H1 (cell line): ENCODE measurements at regions not wholly inside any gene's neighbourhood (a gene's known extent, or its start where the extent isn't known, plus 50 kb on each side); places are given as distances from the start of the nearest gene placed in this dataset.

ENCODE experiments used
- CTCF ChIA-PET: fragments of 300-600 bp; sonication (Branson Sonifier 250); formaldehyde crosslinking; loops from one replicate; lab custom pipeline; 2021; ENCODE audit not compliant: partially characterized antibody; lab: Charles Lee
- POLR2A ChIA-PET: fragments of 300-600 bp; sonication (Branson Sonifier 250); formaldehyde crosslinking; loops from one replicate; lab custom pipeline; 2021; ENCODE audit warnings: inconsistent platforms; ENCODE audit not compliant: partially characterized antibody; lab: Charles Lee
- DNase-seq, 2 experiments: peaks; one replicate each; pipeline versions ENCODE4 v3.0.0 to v3.0.0-alpha.2; 2010 to 2022; ENCODE audit warnings: low spot score in 2 of 2, low read depth in 1 of 2, mixed read lengths in 1 of 2
- FAIRE-seq: peaks from 2 replicates; lab custom pipeline; 2011; peaks lifted over from hg19 to GRCh38; lab: Jason Lieb, UNC
- H2AFZ ChIP-seq: 2 replicates; pipeline ENCODE4 v1.8.1; 2012; ENCODE audit warnings: low read length, inconsistent platforms
- H2AK5ac ChIP-seq: 2 replicates; pipeline ENCODE4 v1.6.1; 2013; ENCODE audit warnings: low read depth, low read length
- H2BK120ac ChIP-seq: replicated peaks from 2 replicates; pipeline ENCODE3; 2013; ENCODE audit warnings: low read depth, low read length, inconsistent platforms
- H2BK12ac ChIP-seq: 2 replicates; pipeline ENCODE4 v1.6.1; 2013; ENCODE audit warnings: low read depth, low read length
- H2BK15ac ChIP-seq: 2 replicates; pipeline ENCODE4 v1.6.1; 2013; ENCODE audit warnings: low read length
- H2BK20ac ChIP-seq: 2 replicates; pipeline ENCODE4 v1.6.1; 2013; ENCODE audit warnings: low read length
- H2BK5ac ChIP-seq: 2 replicates; pipeline ENCODE4 v1.6.1; 2013; ENCODE audit warnings: low read depth, low read length
- H3K14ac ChIP-seq: 2 replicates; pipeline ENCODE4 v1.6.1; 2013; ENCODE audit warnings: inconsistent platforms; ENCODE audit not compliant: insufficient read length
- H3K18ac ChIP-seq: 2 replicates; pipeline ENCODE4 v1.6.1; 2013; ENCODE audit warnings: low read length; ENCODE audit errors: extremely low read depth
- H3K23ac ChIP-seq: 2 replicates; pipeline ENCODE4 v1.6.1; 2013; ENCODE audit warnings: inconsistent platforms; ENCODE audit not compliant: insufficient read length
- H3K23me2 ChIP-seq: 2 replicates; pipeline ENCODE4 v1.6.1; 2013; ENCODE audit warnings: low read depth, low read length
- H3K27ac ChIP-seq: 2 replicates; pipeline ENCODE4 v1.6.1; 2011; ENCODE audit warnings: low read depth, low read length, inconsistent platforms
- H3K27me3 ChIP-seq, 4 experiments: replicated peaks in 1 of 4; 1 replicate in 1 of 4; 2 replicates in 3 of 4; pipeline versions ENCODE4 v1.6.1 to v1.8.1; 2011 to 2013; ENCODE audit warnings: low read length in 3 of 4, mild to moderate bottlenecking in 3 of 4, inconsistent platforms in 2 of 4, mixed read lengths in 2 of 4, moderate library complexity in 1 of 4; ENCODE audit not compliant: control insufficient read depth in 3 of 4, insufficient read depth in 3 of 4; ENCODE audit errors: extremely low read depth in 1 of 4
- H3K36me3 ChIP-seq, 4 experiments: 2 replicates each; pipeline versions ENCODE4 v1.6.1 to v1.8.1; 2011 to 2013; ENCODE audit warnings: mild to moderate bottlenecking in 4 of 4, low read length in 3 of 4, moderate library complexity in 2 of 4, control low read depth in 1 of 4, inconsistent platforms in 1 of 4; ENCODE audit not compliant: insufficient read depth in 4 of 4, control insufficient read depth in 2 of 4
- H3K4ac ChIP-seq: replicated peaks from 2 replicates; pipeline ENCODE3; 2013; ENCODE audit warnings: low read length, low read depth, mixed read lengths, inconsistent platforms; ENCODE audit not compliant: insufficient read length
- H3K4me1 ChIP-seq, 4 experiments: replicated peaks in 1 of 4; 1 replicate in 1 of 4; 2 replicates in 3 of 4; pipeline versions ENCODE4 v1.6.1 to v1.8.1; 2011 to 2013; ENCODE audit warnings: low read length in 3 of 4, inconsistent platforms in 2 of 4, mixed read lengths in 1 of 4; ENCODE audit not compliant: insufficient read depth in 4 of 4, control insufficient read depth in 3 of 4
- H3K4me2 ChIP-seq, 2 experiments: 2 replicates each; pipeline versions ENCODE4 v1.6.1 to v1.8.1; 2011 to 2013; ENCODE audit warnings: low read depth in 2 of 2, low read length in 2 of 2, control low read depth in 1 of 2, inconsistent platforms in 1 of 2, mild to moderate bottlenecking in 1 of 2; ENCODE audit not compliant: insufficient read depth in 1 of 2
- H3K4me3 ChIP-seq, 4 experiments: fragments of 200-600, 300-600 bp in 1 of 4; sonication (generic), shearing (Covaris generic), sonication (Bioruptor Twin) in 1 of 4; 2 replicates each; pipeline versions ENCODE4 v1.5.1 to v1.8.1; 2011 to 2016; ENCODE audit warnings: low read length in 4 of 4, low read depth in 3 of 4, control low read depth in 2 of 4, inconsistent platforms in 2 of 4, mild to moderate bottlenecking in 2 of 4, mixed read lengths in 1 of 4, moderate library complexity in 1 of 4; ENCODE audit not compliant: insufficient read depth in 2 of 4; ENCODE audit errors: extremely low read depth in 1 of 4
- H3K56ac ChIP-seq: replicated peaks from 2 replicates; pipeline ENCODE3; 2013; ENCODE audit warnings: low read depth, mild to moderate bottlenecking, mixed read lengths, low read length, inconsistent platforms; ENCODE audit not compliant: insufficient read length
- H3K79me1 ChIP-seq: 2 replicates; pipeline ENCODE4 v1.6.1; 2013; ENCODE audit warnings: low read depth, low read length, control low read depth
- H3K79me2 ChIP-seq, 2 experiments: 2 replicates each; pipeline versions ENCODE4 v1.6.1 to v1.8.1; 2012 to 2013; ENCODE audit warnings: low read length in 2 of 2, mild to moderate bottlenecking in 2 of 2, inconsistent platforms in 1 of 2; ENCODE audit not compliant: insufficient read depth in 2 of 2, control insufficient read depth in 1 of 2
- H3K9ac ChIP-seq, 4 experiments: replicated peaks in 1 of 4; 1 replicate in 1 of 4; 2 replicates in 3 of 4; pipeline versions ENCODE4 v1.6.1 to v1.8.1; 2011 to 2013; ENCODE audit warnings: low read depth in 3 of 4, low read length in 3 of 4, control low read depth in 2 of 4, mild to moderate bottlenecking in 2 of 4, moderate library complexity in 2 of 4, inconsistent platforms in 1 of 4; ENCODE audit errors: extremely low read depth in 1 of 4
- H3K9me3 ChIP-seq, 2 experiments: 2 replicates each; pipeline versions ENCODE4 v1.6.1 to v1.8.1; 2012 to 2013; ENCODE audit warnings: mild to moderate bottlenecking in 2 of 2, moderate library complexity in 2 of 2, control low read depth in 1 of 2, inconsistent platforms in 1 of 2, low read depth in 1 of 2, low read length in 1 of 2, mixed read lengths in 1 of 2; ENCODE audit not compliant: insufficient read depth in 2 of 2
- H4K20me1 ChIP-seq, 2 experiments: replicated peaks in 1 of 2; 2 replicates each; pipeline versions ENCODE3 to v1.8.1; 2011 to 2013; ENCODE audit warnings: inconsistent platforms in 2 of 2, low read length in 2 of 2, mild to moderate bottlenecking in 1 of 2; ENCODE audit not compliant: insufficient read depth in 2 of 2, control insufficient read depth in 1 of 2
- H4K5ac ChIP-seq: 2 replicates; pipeline ENCODE4 v1.6.1; 2013; ENCODE audit warnings: low read length, low read depth, mixed read lengths, inconsistent platforms; ENCODE audit not compliant: insufficient read length
- H4K8ac ChIP-seq: 2 replicates; pipeline ENCODE4 v1.8.0; 2013; ENCODE audit warnings: mild to moderate bottlenecking, moderate library complexity, low read length, inconsistent platforms; ENCODE audit not compliant: insufficient read depth; ENCODE audit errors: extremely low read depth
- H4K91ac ChIP-seq: replicated peaks from 2 replicates; pipeline ENCODE3; 2013; ENCODE audit warnings: low read length, mixed read lengths, inconsistent platforms; ENCODE audit not compliant: insufficient read length
- BRCA1 ChIP-seq: IDR thresholded peaks from 2 replicates; pipeline ENCODE4 v1.6.1; 2012; ENCODE audit warnings: low read depth, low read length, improper control_type of control experiment
- CHD2 ChIP-seq: IDR thresholded peaks from 2 replicates; pipeline ENCODE4 v1.6.1; 2012; ENCODE audit warnings: low read length, improper control_type of control experiment
- EZH2 ChIP-seq: fragments of 200-600 bp; sonication (generic); IDR thresholded peaks from 2 replicates; pipeline ENCODE4 v1.7.1; 2012; ENCODE audit warnings: low read depth, mild to moderate bottlenecking, moderate library complexity, low read length, inconsistent platforms; ENCODE audit not compliant: severe bottlenecking
- ZNF274 ChIP-seq: IDR thresholded peaks from 2 replicates; pipeline ENCODE4 v1.7.0; 2012; ENCODE audit warnings: low read length, borderline replicate concordance; ENCODE audit errors: extremely low read depth
- WGBS, 2 experiments: shearing (Covaris generic) in 1 of 2; methylation state at CpG; one replicate each; pipeline versions ENCODE4 v1.1.6 to v1.1.7; 2013 to 2015; ENCODE audit warnings: low lambda C conversion rate in 2 of 2, mixed read lengths in 2 of 2, inconsistent platforms in 1 of 2, low coverage in 1 of 2, missing lambda C conversion rate in 1 of 2; ENCODE audit not compliant: insufficient replicate concordance in 2 of 2, insufficient coverage in 1 of 2, insufficient read length in 1 of 2; ENCODE audit errors: extremely low coverage in 1 of 2, missing lambda C conversion rate in 1 of 2; 5-methylcytosine and 5-hydroxymethylcytosine counted together
- TF ChIP-seq, protein P1 (sequence below): IDR thresholded peaks from 2 replicates; pipeline ENCODE4 v1.6.1; 2012; ENCODE audit warnings: inconsistent platforms

DNA sequence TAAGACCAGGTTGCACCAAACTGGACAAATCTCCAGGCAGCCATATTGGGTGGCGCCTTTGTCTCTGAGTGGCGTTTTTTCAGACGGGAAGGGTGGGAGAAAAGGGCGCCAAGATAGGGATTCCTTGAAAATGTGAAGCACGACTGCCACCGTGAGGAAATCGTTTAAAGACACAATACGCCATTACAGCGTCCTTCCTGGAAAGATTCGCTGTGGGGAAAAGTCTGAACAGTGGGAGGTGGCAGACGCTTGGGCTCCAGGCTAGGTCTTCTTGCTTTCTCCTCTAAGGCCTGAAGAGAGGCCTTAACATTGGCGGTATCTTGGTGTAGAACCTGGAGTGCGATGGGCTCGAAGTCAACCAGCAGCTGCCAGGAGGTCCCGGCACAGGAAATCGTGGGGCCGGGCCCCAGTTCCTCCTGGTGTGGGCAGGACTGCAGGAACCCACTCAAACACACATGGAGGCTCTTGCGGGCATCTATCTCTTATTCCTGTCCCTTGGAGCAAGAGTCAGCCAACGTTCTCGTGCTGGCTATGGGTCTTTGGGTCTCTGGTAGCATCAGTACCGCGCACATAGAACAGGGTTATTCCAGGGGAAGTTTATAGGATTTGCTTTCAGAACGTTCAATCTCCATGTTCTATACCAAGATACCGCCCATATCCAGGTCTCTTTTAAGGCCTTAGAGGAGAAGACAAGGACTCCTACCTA is 208.8 kb downstream of the OR13H1 start:
- Histone ChIP-seq H3K4me1 (no peaks in the 10 kb centered on the region), H2BK15ac (no peak overlapping the region), H3K14ac (no peak overlapping the region), H3K36me3 (peaks cover 3 to 69% (median 45%) of the 10 kb centered on the region in 4 experiments; a peak in 6 of 8 replicates), H3K27me3 (no peaks in the 10 kb centered on the region), H2AK5ac (no peak overlapping the region), H2BK12ac (no peak overlapping the region), H3K23me2 (no peaks in the 10 kb centered on the region), H4K91ac (no peak overlapping the region), H3K79me2 (no peaks in the 10 kb centered on the region), H2BK120ac (no peak overlapping the region), H3K9me3 (no peaks in the 10 kb centered on the region), H3K56ac (no peak overlapping the region), H3K4me3 (no peak overlapping the region), H4K20me1 (peaks cover 0 to 1% of the 10 kb centered on the region in 2 experiments), H4K8ac (no peak overlapping the region), H3K27ac (no peak overlapping the region), H3K18ac (no peak overlapping the region), H3K4ac (no peak overlapping the region), H3K23ac (no peak overlapping the region), H4K5ac (no peak overlapping the region), H2BK20ac (no peak overlapping the region), H3K79me1 (no peaks in the 10 kb centered on the region), H3K4me2 (no peak overlapping the region), H3K9ac (no peak overlapping the region), H2AFZ (no peak overlapping the region), H2BK5ac (no peak overlapping the region)
- ChIA-PET POLR2A (no interaction called here), CTCF (interaction anchor here (0.6 kb wide), 1 partner anchor 13 kb away, joined by 3 read pairs; no protein-coding TSS in a partner anchor)
- no peak for TF ChIP-seq BRCA1
- no peak for TF ChIP-seq CHD2
- TF ChIP-seq, protein P1, sequence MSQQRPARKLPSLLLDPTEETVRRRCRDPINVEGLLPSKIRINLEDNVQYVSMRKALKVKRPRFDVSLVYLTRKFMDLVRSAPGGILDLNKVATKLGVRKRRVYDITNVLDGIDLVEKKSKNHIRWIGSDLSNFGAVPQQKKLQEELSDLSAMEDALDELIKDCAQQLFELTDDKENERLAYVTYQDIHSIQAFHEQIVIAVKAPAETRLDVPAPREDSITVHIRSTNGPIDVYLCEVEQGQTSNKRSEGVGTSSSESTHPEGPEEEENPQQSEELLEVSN, result no peak
- TF ChIP-seq EZH2, result no peak
- no peak for TF ChIP-seq ZNF274
- DNase-seq (no peak), FAIRE-seq (no peak)
- WGBS, 2 experiments, result 99% methylated on average over 10 of the region's 24 CpGs; no CpG with 5 or more reads in 1 of the 2 experiments
